GM18502 (cell line): ENCODE measurements at regions not wholly inside any gene's neighbourhood (a gene's known extent, or its start where the extent isn't known, plus 50 kb on each side); places are given as distances from the start of the nearest gene placed in this dataset.
"Not testable (repeated sequence)": the region's sequence is repeated elsewhere in the genome, so short reads cannot be mapped to it uniquely, and the experiment has no call there.

Experiments
- ATAC-seq: cut with Tn5 transposase; IDR thresholded peaks from one replicate; pipeline ENCODE4 v1.9.1; 2021; ENCODE audit warnings: mild to moderate bottlenecking; ENCODE audit not compliant: unreplicated experiment, poor library complexity

DNA sequence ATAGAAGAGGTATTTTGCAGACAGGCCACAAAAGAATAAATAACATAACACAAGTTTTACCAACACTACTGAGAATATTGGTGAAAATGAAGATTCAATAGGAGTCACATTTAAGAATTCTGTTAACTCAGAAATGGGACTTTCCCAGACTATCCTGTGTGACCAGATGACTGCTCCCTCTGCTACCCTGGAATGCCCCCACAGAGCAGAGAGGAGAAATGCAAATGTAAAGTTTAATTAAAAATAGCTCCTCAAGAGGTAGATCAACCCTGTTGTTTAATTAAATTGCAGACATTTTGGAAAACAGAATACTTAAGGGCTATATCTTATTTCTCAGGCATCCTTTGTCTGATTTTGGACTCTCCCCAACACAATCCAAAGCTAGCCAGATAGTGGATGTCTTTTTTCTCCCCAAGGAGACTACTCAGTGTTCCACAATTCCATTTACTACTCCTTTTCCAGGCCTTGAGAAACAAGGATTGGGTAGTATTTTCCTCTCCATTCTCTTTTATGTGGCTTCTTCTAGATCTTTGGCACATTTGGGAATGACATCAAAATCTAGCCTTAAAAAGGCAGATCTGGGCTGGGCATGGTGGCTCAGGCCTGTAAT lies 104.7 kb upstream of the TSC22D1 start:
- no peak for ATAC-seq

DNA sequence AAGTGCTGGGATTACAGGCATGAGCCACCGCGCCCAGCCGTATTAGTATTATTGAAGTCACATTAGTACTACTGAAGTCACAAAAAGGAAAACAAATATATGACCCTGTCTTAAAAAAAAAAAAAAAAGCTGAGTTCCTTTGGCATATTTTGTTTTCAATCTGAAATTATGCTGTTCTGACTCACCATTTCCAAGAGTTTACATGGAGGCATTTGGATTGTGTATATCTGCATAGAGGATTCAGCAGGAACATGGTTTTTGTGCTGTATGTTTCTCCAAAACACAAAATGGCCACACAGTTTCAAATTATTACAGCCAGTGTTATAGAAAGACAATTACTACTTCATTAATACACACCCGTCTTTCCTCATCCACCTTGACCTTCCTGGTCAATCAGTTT lies 103.5 kb upstream of the TSC22D1 start:
- ATAC-seq, result no peak

DNA sequence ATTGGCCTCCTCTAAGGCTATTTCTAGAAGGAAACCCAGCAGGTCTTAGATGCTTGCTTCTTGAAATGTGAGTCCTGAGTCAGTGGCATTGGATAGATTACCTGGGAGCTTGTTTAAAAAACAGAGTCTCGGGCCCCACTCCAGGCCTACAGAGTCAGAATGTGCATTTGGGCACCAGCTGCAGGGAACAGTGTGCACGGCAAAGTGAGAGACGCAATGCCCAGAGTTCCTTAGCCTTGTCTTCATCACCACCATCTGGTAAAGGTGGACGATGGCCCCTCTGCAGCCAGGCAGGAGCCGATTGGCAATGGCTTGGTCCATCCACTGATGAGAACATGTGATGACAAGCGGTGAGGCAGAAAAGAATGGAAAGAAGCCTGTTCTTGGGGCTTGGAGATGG lies 102.1 kb upstream of the TSC22D1 start:
- no peak for ATAC-seq

DNA sequence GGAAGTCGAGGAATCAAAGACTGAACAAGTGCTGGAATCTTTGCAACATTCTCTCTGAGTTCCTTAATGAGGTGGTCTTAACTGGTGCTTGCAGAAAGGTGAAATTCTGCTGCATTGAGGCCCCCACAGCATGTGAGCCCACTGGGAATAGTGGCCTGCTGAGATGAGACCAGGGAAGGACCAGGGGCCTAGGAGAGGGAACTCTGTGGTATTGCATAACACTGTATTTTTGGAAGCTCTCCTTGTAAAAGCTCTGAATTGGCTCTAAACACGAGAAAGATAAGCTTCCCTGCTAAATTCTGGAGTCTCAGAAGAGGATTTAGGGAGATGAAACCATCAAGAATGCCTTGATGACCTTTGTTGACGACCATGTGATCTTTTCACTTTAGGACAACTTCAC lies 100.4 kb upstream of the TSC22D1 start:
- ATAC-seq, result no peak

DNA sequence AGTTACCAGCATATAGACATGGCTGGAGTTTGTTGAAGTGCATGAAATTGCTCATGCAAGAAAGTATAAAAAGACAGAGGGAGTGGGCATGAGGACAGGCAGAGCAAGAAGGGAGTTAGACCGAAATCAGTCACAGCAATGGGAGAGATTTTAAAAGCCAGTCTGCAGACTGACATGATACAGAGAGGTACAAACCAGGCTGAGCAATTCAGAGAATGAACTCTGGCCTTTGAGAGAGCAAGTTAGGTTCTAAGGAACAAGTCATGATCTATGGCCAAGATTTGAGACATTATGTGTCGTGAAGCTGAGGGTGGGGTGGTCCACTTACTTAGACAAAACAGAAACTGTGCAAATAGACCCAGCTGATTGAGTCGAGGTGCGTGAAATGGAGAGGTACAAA lies 93.4 kb upstream of the TSC22D1 start:
- no peak for ATAC-seq

DNA sequence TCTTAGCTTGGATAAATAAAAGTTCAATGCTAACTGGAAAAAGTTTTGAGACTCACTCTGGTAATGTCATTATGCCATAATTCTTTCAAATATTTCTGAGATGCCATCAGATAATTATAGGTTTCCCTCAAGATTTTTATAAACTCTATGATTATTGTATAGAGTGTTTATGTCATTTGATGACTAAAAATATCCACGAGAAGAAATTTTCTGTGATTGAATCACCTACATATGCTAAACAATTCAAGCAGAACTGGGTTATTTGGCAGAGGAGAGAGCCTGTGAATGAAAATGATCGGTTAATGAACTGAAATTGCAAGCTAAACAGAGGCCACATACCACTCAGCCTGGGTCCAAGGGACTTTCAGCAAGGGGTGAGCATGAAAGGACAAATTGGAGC lies 92.6 kb upstream of the TSC22D1 start:
- no peak for ATAC-seq

DNA sequence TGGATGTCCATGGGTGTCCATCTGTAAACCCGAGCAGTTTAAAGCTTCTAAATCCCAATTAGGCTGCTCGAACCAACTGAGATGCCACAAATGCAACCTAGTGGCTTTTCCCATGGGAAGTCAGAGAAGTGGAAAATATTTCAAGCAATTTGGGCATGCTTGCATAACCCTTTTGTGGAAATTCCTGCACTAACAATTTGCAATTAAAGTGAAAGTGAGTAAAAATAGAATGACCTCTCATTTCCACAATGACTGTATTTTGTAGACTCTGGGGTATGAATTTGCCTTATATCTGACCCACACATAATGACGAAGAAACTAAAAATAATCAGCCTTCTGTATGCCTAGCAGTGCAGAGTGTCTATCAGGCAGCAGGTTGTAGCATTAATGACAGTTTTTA lies 91.8 kb upstream of the TSC22D1 start:
- ATAC-seq, result peak; percentile 84

DNA sequence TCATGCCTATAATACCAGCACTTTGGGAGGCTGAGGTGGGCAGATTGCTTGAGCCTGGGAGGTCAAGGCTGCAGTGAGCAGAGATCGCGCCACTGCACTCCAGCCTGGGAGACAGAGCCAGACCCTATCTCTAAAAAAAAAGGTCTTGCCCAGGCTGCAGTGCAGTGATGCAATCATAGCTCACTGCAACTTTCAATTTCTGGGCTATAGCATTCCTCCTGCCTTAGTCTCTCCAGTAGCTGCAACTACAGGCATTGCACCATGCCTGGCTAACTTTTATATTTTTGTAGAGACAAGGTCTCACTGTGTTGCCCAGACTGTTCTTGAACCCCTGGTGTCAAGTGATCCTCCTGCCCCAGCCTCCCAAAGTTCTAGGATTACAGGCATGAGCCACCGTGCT lies 90.4 kb upstream of the TSC22D1 start:
- not testable (repeated sequence) for ATAC-seq

DNA sequence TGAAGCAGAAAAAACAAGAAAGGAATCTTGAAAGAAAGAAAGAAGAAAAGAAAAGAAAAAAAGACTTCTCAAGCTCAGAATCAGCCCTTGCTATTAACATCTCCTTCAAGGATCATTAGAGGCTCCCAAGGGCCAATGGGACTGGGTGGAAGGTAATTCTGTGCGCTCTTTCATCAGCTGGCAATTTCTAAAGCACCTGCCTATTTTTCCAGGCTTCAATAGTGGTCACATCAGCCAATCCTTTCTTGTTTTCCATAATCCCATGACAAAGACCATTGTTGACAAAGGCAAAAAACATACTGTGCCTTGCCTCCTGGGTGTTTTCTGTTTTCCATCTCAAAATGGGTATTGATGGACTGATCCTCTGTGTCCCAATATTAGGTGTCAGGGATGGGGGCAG lies 88.2 kb upstream of the TSC22D1 start:
- ATAC-seq, result no peak

DNA sequence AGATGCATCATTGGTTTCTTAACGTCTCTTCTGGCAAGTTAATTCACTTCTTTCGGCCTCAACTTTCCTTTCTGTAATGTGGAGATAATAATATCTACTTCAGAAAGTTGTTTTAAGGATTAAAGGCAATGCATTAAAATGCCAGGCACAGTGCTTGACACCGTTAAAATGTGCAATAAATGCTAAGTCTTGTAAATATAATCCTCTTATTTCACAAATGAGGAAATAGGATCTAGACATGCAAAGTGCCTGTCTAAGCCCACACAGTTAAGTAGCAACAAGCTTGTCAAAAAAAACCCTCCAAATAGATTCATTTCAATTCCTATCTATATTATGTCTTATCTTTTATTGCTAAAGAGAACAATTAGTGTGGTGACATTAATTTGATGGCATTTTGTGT lies 86.4 kb upstream of the TSC22D1 start:
- ATAC-seq, result no peak

DNA sequence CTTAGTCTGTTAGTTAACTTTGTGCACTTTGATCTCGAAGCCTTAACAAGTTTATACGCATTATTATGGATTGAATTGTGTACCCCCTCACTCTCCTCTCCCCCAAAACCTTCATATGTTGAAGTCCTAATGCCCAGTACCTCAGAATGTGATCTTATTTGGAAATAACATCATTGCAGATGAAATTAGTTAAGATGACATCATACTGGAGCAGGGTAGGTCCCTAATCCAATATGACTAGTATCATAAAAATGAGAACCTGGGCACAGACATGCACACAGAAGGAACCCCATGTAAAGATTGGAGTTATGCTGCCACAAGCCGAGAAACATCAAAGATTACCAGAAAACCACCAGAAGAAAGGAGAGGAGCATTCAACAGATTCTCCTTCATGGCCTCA lies 85.8 kb upstream of the TSC22D1 start:
- no peak for ATAC-seq

DNA sequence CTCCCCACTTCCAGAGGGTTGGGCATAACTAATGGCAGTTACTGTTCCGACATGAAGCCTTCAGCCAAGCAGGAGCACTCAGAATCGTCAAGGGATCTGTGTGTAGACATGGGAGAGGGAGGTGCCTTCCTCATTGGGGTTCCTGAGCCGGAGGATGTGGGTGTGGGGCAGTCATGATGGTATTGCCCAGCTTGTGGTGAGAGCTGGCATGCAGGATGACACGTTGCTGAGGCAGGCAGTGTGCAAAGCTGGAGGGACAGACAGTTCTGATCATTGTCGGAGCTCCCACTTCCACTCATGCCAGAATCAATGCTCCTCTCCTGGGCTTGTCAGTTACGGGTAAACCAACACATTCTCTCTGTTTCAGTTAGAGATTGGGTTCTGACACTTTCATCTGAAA lies 83.9 kb upstream of the TSC22D1 start:
- ATAC-seq, result no peak

DNA sequence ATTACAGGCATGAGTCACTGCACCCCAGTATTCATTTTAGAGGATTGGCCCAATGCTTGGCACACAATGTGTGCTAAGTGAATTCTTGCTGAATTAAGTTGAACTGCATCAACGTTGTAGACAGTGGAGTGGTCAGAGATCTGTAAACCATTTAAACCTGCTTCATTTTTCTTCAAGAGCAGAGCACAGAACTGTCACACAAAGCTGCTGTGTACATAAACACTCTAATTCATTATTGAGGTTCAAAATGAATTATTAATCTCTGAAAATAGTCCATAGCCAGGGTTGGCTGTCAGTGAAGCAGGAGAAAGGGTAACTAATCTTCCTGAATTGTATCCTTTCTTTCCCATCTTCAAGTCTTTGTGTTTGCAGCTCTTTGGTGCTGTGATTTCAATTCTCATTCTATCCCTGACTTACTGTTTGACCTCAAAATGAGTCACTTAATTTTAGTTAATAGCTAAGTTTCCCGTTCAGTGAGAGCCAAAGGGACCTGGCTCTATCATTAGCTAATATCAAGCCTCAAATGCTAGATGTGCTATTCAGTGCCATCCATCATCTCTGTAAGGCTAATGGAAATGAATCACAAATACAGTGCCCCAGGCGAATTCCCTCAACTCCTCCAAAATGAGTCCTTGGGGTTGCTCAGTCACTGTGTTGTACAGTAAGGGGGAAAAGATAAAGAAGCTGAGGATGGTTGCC lies 77.0 kb upstream of the TSC22D1 start:
- ATAC-seq, result no peak

DNA sequence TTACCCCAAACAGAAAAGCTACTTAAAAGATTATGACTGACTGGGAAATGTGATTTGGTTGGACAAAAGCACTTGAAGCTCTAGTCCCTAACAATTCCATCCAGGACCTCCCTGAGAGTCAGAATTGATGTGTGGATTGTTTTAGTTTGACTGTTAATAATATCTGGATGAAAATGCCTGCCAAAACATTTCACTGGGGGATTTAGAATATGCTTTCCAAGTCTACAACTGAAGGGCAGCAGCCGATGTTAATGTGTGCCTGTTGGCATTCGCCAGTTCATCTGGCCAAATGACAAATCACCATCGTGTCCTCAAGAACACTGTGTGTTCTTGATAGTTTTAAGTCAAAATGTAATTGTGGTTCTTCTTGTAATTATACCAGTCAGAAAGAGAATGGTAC lies 76.0 kb upstream of the TSC22D1 start:
- no peak for ATAC-seq

DNA sequence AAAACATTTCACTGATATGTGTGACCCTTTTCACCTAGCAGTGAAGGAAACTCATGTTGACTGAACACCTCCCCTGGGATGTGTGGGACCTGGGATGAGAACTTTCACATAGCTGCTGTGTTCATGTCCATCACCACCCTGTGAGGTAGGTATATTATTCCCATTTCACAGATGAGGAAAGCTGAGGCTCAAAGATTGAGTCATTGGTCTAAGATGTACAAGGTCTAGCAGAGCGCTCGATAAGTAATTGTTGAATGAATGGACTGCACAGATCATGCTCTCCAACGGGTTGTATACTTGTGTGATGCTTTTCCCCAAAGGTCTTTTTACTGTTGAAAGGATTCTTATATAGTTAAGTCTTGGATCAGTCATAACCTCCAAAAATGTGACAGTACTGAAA lies 75.6 kb upstream of the TSC22D1 start:
- no peak for ATAC-seq

DNA sequence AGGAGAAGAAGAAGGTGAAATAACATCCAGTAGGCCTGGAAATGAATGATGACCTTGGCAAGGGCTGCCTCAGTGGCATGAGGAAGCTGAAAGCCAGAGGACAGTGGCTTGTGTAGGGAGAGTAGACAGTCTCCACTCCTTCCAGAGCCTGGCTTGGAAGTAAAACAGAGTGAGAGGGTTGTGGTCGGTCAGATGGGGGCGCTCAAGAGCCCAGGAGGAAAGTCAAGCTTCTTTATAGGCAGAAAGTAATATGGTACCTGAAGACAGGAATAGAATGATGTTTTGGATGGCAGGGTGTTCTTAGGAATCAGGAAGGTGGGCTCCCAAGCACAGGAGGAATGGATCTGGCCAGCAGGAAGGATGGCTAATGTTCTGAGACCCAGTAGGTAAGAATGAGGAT lies 75.1 kb upstream of the TSC22D1 start:
- ATAC-seq, result no peak

DNA sequence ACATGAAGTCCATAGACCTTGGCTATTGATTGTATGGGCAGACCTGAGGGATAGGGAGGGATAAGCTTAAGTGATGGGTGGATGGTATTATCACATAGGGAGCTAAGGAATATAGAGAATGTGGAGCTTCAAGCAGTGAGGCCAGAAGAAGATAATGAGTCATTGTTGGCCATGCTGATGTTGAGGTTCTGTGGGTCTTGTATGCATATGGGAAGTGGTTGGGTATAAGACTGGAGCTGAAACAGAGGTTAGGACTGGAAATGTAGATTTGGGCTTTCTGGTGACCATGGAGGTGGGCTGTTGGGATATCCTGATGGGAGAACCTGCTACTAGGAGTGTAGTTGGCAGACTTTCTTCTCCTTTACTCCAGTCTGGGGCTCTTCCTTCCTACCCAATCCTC lies 73.7 kb upstream of the TSC22D1 start:
- ATAC-seq, result no peak

DNA sequence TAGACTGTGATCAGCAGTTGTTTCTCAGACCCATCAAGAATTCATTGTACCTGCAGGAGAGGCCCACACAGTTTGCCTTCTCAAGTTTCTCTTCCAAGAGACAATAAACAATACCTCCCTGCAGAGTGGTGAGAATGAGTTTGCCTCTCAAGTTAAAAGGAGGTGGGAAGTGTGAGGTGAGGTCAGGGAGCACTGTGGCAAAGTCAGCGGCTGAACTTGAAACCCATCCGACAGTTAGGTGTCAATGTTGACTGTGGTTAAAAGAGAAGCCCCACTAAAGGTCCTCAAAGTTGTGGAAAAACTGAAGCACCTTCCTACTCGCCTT lies 72.9 kb upstream of the TSC22D1 start:
- no peak for ATAC-seq

DNA sequence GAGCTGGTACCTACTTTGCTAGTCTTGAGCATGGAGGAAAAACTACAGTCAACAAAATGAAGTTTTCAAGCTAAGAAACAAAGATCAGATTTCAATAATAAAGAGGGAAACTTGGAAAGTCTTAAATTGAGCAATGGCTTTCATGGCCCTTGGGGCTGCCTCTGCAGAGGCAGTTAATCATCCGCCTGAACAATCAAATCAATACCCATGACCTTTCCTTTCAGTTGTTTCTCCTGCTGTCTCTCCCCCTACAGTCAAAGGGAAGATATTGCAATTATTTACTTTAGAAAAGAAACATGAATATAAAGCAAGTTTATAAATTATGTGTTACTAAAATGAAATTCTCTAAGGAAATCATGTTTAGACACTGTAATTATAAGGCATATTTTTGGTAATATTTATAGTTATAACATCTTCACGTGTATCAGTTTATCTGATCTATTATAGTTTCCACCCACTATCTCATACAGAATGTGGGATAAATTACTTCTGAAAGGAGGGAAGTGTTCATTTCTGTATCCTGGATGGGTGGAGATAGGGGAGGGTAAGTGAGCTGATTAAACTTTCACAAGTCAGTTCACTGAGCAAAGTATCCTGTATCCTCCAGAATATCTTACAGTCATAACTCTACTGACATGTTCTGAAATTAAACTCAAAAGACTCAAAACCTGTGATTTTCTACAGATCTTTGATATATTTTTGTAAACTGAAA lies 72.4 kb upstream of the TSC22D1 start:
- no peak for ATAC-seq

DNA sequence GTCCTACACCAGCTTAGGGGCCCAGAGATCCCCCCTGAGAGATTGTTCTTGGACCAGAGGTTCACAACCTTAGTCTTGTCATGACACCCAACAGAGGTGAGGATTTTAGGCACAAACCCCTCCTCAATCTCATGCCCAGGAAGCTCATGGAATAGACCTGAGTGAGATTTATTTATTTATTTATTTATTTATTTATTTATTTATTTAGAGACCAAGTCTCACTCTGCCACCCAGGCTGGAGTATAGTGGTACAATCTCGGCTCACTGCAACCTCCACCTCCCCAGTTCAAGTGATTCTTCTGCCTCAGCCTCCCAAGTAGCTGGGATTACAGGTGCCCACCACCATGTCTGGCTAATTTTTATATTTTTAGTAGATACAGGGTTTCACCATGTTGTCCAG lies 71.4 kb upstream of the TSC22D1 start:
- ATAC-seq, result not testable (repeated sequence)

DNA sequence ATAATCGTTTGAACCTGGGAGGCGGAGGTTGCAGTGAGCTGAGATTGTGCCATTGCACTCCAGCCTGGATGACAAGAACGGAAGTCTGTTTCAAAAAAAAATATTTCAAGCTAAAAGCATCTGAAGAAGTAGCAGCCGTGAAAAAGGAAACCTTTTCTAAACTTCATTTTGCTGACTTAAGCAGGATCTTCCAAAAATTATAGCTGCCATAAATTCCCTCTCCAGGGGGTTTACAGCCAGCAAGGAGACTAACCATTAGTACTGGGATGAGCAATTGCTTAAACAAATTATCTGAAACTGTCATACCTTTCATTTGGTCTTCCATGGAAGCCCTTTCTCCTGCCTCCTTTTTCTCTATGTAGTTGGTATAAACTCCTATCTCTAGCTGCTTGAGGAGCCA lies 69.9 kb upstream of the TSC22D1 start:
- ATAC-seq, result no peak

DNA sequence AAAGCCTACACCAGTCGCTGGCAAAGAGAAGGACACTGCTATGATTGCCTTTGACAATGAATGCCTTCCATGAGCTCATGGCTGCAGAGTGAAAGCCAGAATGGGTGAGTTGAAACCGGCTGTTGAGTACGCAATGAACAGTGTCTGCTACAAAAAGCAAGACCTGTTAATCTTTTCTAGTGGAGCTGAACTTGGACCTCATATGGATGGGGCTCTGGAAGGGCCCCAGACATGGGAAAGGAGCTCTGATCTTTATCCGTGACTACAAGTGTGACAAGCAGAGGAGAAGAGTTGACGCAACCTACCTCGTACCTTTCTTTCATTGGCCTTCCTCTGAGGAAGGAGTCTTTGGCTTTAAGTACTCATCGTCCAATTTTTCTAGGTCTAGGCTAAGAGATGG lies 67.1 kb upstream of the TSC22D1 start:
- ATAC-seq, result no peak
